NCI-H1436 treated with DMSO at 0.1 percent for 48 hours (cell line): ENCODE measurements at regions not wholly inside any gene's neighbourhood (a gene's known extent, or its start where the extent isn't known, plus 50 kb on each side); places are given as distances from the start of the nearest gene placed in this dataset.
"Not testable (repeated sequence)": the region's sequence is repeated elsewhere in the genome, so short reads cannot be mapped to it uniquely, and the experiment has no call there.

Source experiments
- DNase-seq: peaks from one replicate; lab custom pipeline; 2025; lab: John Stamatoyannopoulos, UW

- DNase-seq: not testable (repeated sequence)
Observed at GRCh38 chr11:71126401-71126800, 126.0 kb downstream of the SHANK2 start.

GRCh38 chr11:71125150-71125549 lies 127.2 kb downstream of the SHANK2 start:
- DNase-seq: no peak

- no peak for DNase-seq
Observed at GRCh38 chr11:71124127-71124526, 128.2 kb downstream of the SHANK2 start.

- DNase-seq: no peak
Observed at GRCh38 chr11:71120471-71120896, 131.9 kb downstream of the SHANK2 start.

- no peak for DNase-seq
Observed at GRCh38 chr11:71119656-71120269, 132.6 kb downstream of the SHANK2 start.

GRCh38 chr11:71118671-71119250 lies 133.6 kb downstream of the SHANK2 start:
- no peak for DNase-seq

- no peak for DNase-seq
Observed at GRCh38 chr11:71117311-71117710, 135.1 kb downstream of the SHANK2 start.

GRCh38 chr11:71116693-71117040 lies 135.7 kb downstream of the SHANK2 start:
- DNase-seq: no peak

GRCh38 chr11:71115770-71116692 lies 136.3 kb downstream of the SHANK2 start:
- no peak for DNase-seq

GRCh38 chr11:71114124-71114851 lies 138.1 kb downstream of the SHANK2 start:
- no peak for DNase-seq

GRCh38 chr11:71112990-71113389 lies 139.4 kb downstream of the SHANK2 start:
- DNase-seq: no peak

GRCh38 chr11:71112454-71112853 lies 139.9 kb downstream of the SHANK2 start:
- no peak for DNase-seq

GRCh38 chr11:71109586-71109985 lies 142.8 kb downstream of the SHANK2 start:
- no peak for DNase-seq

GRCh38 chr11:71109186-71109585 lies 143.2 kb downstream of the SHANK2 start:
- no peak for DNase-seq

GRCh38 chr11:71108013-71108865 lies 144.1 kb downstream of the SHANK2 start:
- DNase-seq: no peak

GRCh38 chr11:71106671-71107070 lies 145.7 kb downstream of the SHANK2 start:
- no peak for DNase-seq

- no peak for DNase-seq
Observed at GRCh38 chr11:71103266-71103665, 149.1 kb downstream of the SHANK2 start.

- no peak for DNase-seq
Observed at GRCh38 chr11:71102251-71102995, 150.0 kb downstream of the SHANK2 start.

GRCh38 chr11:71101606-71102005 lies 150.8 kb downstream of the SHANK2 start:
- DNase-seq: no peak

GRCh38 chr11:71101046-71101445 lies 151.3 kb downstream of the SHANK2 start:
- no peak for DNase-seq

GRCh38 chr11:71098776-71099175 lies 153.6 kb downstream of the SHANK2 start:
- DNase-seq: no peak
